GM12875 (cell line): ENCODE measurements at regions not wholly inside any gene's neighbourhood (a gene's known extent, or its start where the extent isn't known, plus 50 kb on each side); places are given as distances from the start of the nearest gene placed in this dataset.

ENCODE experiments used
- H3K4me3 ChIP-seq: one replicate; pipeline ENCODE4 v1.5.1; 2011; ENCODE audit warnings: low read depth, low read length, control low read depth
- CTCF ChIP-seq: IDR thresholded peaks from 2 replicates; pipeline ENCODE4 v1.5.1; 2011; ENCODE audit warnings: low read depth, mild to moderate bottlenecking, control low read depth, inconsistent platforms, low read length, moderate library complexity, borderline replicate concordance; ENCODE audit not compliant: insufficient read depth

GRCh38 chr4:114272226-114272625, 292.8 kb upstream of the ARSJ start:
- no peak for TF ChIP-seq CTCF
- H3K4me3 ChIP-seq: no peak overlapping the region

- TF ChIP-seq CTCF: no peak
- no peak overlapping the region for H3K4me3 ChIP-seq
These were observed 293.8 kb upstream of the ARSJ start for GRCh38 chr4:114273238-114273637.

- TF ChIP-seq CTCF: no peak
- H3K4me3 ChIP-seq: no peak overlapping the region
These were observed 298.2 kb upstream of the ARSJ start for GRCh38 chr4:114277690-114278089.

- no peak for TF ChIP-seq CTCF
- no peak overlapping the region for H3K4me3 ChIP-seq
These were observed 299.6 kb upstream of the ARSJ start for GRCh38 chr4:114279066-114279465.

GRCh38 chr4:114279711-114280110, 300.3 kb upstream of the ARSJ start:
- no peak overlapping the region for H3K4me3 ChIP-seq
- TF ChIP-seq CTCF: no peak

- no peak for TF ChIP-seq CTCF
These were observed 301.2 kb upstream of the ARSJ start for GRCh38 chr4:114280645-114281044.

GRCh38 chr4:114281164-114281960, 301.9 kb upstream of the ARSJ start:
- TF ChIP-seq CTCF: no peak
- H3K4me3 ChIP-seq: no peak overlapping the region

More at GRCh38 chr4:114280645-114281044, 301.2 kb upstream of the ARSJ start:
- H3K4me3 ChIP-seq: no peak overlapping the region
